GM12865 (cell line): ENCODE measurements at regions not wholly inside any gene's neighbourhood (a gene's known extent, or its start where the extent isn't known, plus 50 kb on each side); places are given as distances from the start of the nearest gene placed in this dataset.

Experiments
- DNase-seq: peaks from one replicate; pipeline ENCODE4 v3.0.0; 2010; ENCODE audit warnings: low read depth
- H3K4me3 ChIP-seq: 2 replicates; pipeline ENCODE4 v1.5.1; 2011; ENCODE audit warnings: mild to moderate bottlenecking, low read depth, low read length, control low read depth
- TF ChIP-seq, protein P1 (sequence below): IDR thresholded peaks from 2 replicates; pipeline ENCODE4 v1.5.1; 2011; ENCODE audit warnings: low read length, control low read depth, low read depth, inconsistent platforms; ENCODE audit not compliant: insufficient read depth; ENCODE audit errors: missing control alignments

GRCh38 chr6:6978731-6979130 is 129.0 kb upstream of the RREB1 start:
- TF ChIP-seq, protein P1, sequence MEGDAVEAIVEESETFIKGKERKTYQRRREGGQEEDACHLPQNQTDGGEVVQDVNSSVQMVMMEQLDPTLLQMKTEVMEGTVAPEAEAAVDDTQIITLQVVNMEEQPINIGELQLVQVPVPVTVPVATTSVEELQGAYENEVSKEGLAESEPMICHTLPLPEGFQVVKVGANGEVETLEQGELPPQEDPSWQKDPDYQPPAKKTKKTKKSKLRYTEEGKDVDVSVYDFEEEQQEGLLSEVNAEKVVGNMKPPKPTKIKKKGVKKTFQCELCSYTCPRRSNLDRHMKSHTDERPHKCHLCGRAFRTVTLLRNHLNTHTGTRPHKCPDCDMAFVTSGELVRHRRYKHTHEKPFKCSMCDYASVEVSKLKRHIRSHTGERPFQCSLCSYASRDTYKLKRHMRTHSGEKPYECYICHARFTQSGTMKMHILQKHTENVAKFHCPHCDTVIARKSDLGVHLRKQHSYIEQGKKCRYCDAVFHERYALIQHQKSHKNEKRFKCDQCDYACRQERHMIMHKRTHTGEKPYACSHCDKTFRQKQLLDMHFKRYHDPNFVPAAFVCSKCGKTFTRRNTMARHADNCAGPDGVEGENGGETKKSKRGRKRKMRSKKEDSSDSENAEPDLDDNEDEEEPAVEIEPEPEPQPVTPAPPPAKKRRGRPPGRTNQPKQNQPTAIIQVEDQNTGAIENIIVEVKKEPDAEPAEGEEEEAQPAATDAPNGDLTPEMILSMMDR: no peak
- no peak for DNase-seq

GRCh38 chr6:6980999-6981597 is 126.7 kb upstream of the RREB1 start:
- no peak overlapping the region for H3K4me3 ChIP-seq
- TF ChIP-seq, protein P1: no peak
- DNase-seq: no peak

More at GRCh38 chr6:6978731-6979130, 129.0 kb upstream of the RREB1 start:
- H3K4me3 ChIP-seq: no peak overlapping the region

- DNase-seq: no peak
- H3K4me3 ChIP-seq: no peak overlapping the region
- TF ChIP-seq, protein P1: no peak
These were observed 126.0 kb upstream of the RREB1 start for GRCh38 chr6:6981681-6982322.

DNA sequence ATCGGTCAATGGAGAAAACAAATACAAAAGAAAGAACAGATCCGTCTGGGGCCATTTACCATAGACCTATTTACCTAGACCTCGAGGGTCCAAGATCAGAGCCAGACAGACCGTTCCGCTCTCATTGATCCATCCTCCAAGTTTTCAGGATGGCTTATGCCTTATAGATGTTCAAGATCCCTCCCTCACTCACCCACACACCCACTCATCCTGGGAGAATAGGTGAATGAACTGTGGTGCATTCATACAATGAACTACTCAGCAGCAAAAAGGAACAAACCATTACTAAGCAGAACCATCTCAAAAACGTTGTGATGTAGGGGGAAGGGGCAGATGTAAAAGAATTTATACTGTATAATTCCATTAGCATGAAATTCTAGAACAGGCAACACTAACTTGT is 125.1 kb upstream of the RREB1 start:
- no peak for DNase-seq
- no peak overlapping the region for H3K4me3 ChIP-seq

DNA sequence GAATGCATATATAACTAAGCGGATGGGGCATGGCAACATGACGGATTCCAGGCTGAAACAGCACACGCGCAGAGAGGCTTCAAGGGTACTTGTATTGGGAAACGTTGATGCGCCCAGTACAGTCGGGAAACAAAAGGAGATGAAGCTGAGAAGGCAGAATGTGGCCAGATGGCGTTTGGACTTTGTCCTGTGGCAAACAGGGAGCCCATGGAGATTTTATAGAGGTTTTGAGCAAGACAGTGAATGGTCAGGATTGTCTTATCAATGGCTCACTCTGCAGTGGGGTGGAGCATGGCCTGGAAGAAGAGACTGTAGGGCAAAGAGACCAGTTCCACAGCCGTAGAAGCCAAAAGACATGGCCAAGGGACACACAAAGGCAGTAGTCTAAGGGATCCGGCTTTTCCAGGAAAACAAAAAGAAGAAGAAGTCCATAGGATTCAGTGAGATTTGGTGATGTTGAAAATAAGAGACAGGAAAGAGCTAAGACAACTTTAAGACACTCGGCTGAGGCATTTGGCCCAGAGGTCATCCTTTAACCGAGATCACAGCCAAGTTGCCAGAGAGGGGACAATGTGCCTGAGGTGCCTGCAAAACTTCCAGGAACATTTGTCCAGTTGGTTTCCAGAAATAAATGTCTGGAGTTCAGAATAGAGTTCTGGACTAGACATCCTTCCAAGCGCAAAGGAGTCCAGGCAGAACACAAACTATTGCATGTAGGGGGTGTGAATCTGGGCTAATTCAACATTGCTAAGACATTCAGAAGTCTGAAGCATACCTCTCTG is 123.0 kb upstream of the RREB1 start:
- DNase-seq: no peak
- TF ChIP-seq, protein P1: no peak
- H3K4me3 ChIP-seq: no peak overlapping the region

More for the DNA sequence above, 125.1 kb upstream of the RREB1 start:
- TF ChIP-seq, protein P1: no peak

GRCh38 chr6:6986344-6986743 is 121.4 kb upstream of the RREB1 start:
- no peak overlapping the region for H3K4me3 ChIP-seq
- TF ChIP-seq, protein P1: no peak
- no peak for DNase-seq
